Tibial nerve (tissue), 4 donors: ENCODE measurements at regions not wholly inside any gene's neighbourhood (a gene's known extent, or its start where the extent isn't known, plus 50 kb on each side); places are given as distances from the start of the nearest gene placed in this dataset.

Source experiments
- CTCF ChIP-seq, 5 experiments: fragments of 200-600 bp in 3 of 5; fragments of 450-650 bp in 2 of 5; sonication (generic) in 3 of 5; IDR thresholded peaks; one replicate each; pipeline ENCODE4 v1.5.1; 2016 to 2019; ENCODE audit warnings: antibody characterized with exemption in 5 of 5, mild to moderate bottlenecking in 3 of 5, moderate library complexity in 2 of 5
- EP300 ChIP-seq, 2 donors: sonication (generic); formaldehyde crosslinking; IDR thresholded peaks; one replicate each; pipeline ENCODE4 v1.6.1; 2017; ENCODE audit warnings: antibody characterized with exemption in 2 of 2, mild to moderate bottlenecking in 1 of 2
- POLR2A ChIP-seq, 2 donors: fragments of 450-650 bp; IDR thresholded peaks; one replicate each; pipeline ENCODE4 v1.6.1; 2017; ENCODE audit warnings: antibody characterized with exemption in 2 of 2, mild to moderate bottlenecking in 2 of 2, moderate library complexity in 2 of 2

GRCh38 chr4:23667659-23668058, 222.2 kb downstream of the PPARGC1A start:
- TF ChIP-seq CTCF (IDR thresholded peaks at IDR 0.05) (no peak), POLR2A (IDR thresholded peaks at IDR 0.05) (no peak), EP300 (IDR thresholded peaks at IDR 0.05) (no peak)
